Endodermal cell (in vitro differentiated cells): ENCODE measurements at regions not wholly inside any gene's neighbourhood (a gene's known extent, or its start where the extent isn't known, plus 50 kb on each side); places are given as distances from the start of the nearest gene placed in this dataset.

Experiments
- DNase-seq: peaks from one replicate; pipeline ENCODE4 v3.0.0-alpha.2; 2017
- H3K27ac ChIP-seq: 2 replicates; pipeline ENCODE4 v1.5.1; 2013; ENCODE audit warnings: mild to moderate bottlenecking, low read depth, low read length, moderate library complexity
- H3K27me3 ChIP-seq: 2 replicates; pipeline ENCODE4 v1.6.1; 2013; ENCODE audit warnings: mild to moderate bottlenecking, low read length, moderate library complexity; ENCODE audit not compliant: insufficient read depth, control insufficient read depth, poor library complexity, severe bottlenecking
- H3K36me3 ChIP-seq: 2 replicates; pipeline ENCODE4 v1.7.0; 2013; ENCODE audit warnings: mild to moderate bottlenecking, low read length, moderate library complexity; ENCODE audit not compliant: control insufficient read depth, insufficient read depth
- H3K4me1 ChIP-seq: one replicate; pipeline ENCODE4 v1.7.0; 2013; ENCODE audit warnings: low read length; ENCODE audit not compliant: control insufficient read depth, insufficient read depth
- H3K4me3 ChIP-seq: 2 replicates; pipeline ENCODE4 v1.5.1; 2013; ENCODE audit warnings: mild to moderate bottlenecking, low read length, moderate library complexity
- H3K9ac ChIP-seq: 2 replicates; pipeline ENCODE4 v1.6.1; 2013; ENCODE audit warnings: mild to moderate bottlenecking, low read length, moderate library complexity; ENCODE audit not compliant: poor library complexity, severe bottlenecking; ENCODE audit errors: extremely low read depth
- H3K9me3 ChIP-seq: 2 replicates; pipeline ENCODE4 v1.6.1; 2013; ENCODE audit warnings: mild to moderate bottlenecking, low read length, moderate library complexity; ENCODE audit not compliant: control insufficient read depth
- H3K27ac Mint-ChIP-seq: 2 replicates; pipeline ENCODE4 v1.8.0; 2020; ENCODE audit warnings: mixed read lengths
- H3K27me3 Mint-ChIP-seq: 2 replicates; pipeline ENCODE4 v1.8.0; 2021; ENCODE audit warnings: mild to moderate bottlenecking, mixed read lengths; ENCODE audit not compliant: insufficient read depth
- H3K36me3 Mint-ChIP-seq: 2 replicates; pipeline ENCODE4 v1.8.0; 2020; ENCODE audit warnings: low read depth, mixed read lengths
- H3K4me1 Mint-ChIP-seq: 2 replicates; pipeline ENCODE4 v1.8.0; 2020; ENCODE audit warnings: mixed read lengths
- H3K4me3 Mint-ChIP-seq: 2 replicates; pipeline ENCODE4 v1.8.0; 2020; ENCODE audit warnings: mild to moderate bottlenecking, moderate library complexity, mixed read lengths
- H3K9me3 Mint-ChIP-seq: 2 replicates; pipeline ENCODE4 v1.8.0; 2020; ENCODE audit warnings: mild to moderate bottlenecking, mixed read lengths
- WGBS, 2 experiments: methylation state at CpG; one replicate each; pipeline versions ENCODE4 v1.1.5 to v1.1.7; 2013; ENCODE audit warnings: missing lambda C conversion rate in 2 of 2, mixed read lengths in 1 of 2; ENCODE audit not compliant: insufficient coverage in 1 of 2, insufficient read length in 1 of 2; 5-methylcytosine and 5-hydroxymethylcytosine counted together
- TF ChIP-seq, protein P1 (sequence below): fragments of 200-600 bp; sonication (generic); conservative IDR thresholded peaks from 2 replicates; pipeline ENCODE4 v1.5.0; 2021; ENCODE audit warnings: antibody characterized with exemption, mild to moderate bottlenecking

DNA sequence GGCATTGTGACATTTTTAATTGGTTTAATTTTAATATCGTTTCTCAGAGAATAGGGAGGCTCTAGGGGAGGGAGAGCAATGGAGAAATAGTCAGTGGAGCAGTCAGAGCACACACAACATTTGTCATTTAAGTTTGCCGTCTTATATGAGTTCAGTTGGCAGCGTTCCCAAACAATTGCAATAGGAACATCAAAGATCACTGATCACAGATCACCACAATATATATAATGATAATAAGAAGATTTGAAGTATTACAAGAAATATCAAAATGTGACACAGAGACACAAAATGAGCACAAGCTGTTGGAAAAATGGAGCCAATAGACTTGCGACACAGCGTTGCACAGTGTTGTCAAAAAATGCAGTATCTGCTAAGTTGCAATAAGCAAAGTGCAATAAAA is 303.7 kb downstream of the CDH19 start:
- no peak overlapping the region for H3K9ac ChIP-seq
- H3K27ac Mint-ChIP-seq, result no peak overlapping the region
- H3K4me3 Mint-ChIP-seq, result no peak overlapping the region
- no peaks in the 10 kb centered on the region for H3K4me1 ChIP-seq
- H3K27ac ChIP-seq, result no peak overlapping the region
- WGBS, 2 experiments, result 94 to 95% methylated on average over 3 to 5 of the region's 5 CpGs
- H3K36me3 Mint-ChIP-seq, result no peaks in the 10 kb centered on the region
- H3K4me3 ChIP-seq, result no peak overlapping the region
- TF ChIP-seq, protein P1, sequence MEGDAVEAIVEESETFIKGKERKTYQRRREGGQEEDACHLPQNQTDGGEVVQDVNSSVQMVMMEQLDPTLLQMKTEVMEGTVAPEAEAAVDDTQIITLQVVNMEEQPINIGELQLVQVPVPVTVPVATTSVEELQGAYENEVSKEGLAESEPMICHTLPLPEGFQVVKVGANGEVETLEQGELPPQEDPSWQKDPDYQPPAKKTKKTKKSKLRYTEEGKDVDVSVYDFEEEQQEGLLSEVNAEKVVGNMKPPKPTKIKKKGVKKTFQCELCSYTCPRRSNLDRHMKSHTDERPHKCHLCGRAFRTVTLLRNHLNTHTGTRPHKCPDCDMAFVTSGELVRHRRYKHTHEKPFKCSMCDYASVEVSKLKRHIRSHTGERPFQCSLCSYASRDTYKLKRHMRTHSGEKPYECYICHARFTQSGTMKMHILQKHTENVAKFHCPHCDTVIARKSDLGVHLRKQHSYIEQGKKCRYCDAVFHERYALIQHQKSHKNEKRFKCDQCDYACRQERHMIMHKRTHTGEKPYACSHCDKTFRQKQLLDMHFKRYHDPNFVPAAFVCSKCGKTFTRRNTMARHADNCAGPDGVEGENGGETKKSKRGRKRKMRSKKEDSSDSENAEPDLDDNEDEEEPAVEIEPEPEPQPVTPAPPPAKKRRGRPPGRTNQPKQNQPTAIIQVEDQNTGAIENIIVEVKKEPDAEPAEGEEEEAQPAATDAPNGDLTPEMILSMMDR, result no peak
- no peaks in the 10 kb centered on the region for H3K9me3 ChIP-seq
- no peaks in the 10 kb centered on the region for H3K27me3 Mint-ChIP-seq
- H3K4me1 Mint-ChIP-seq, result no peaks in the 10 kb centered on the region
- no peak for DNase-seq
- H3K27me3 ChIP-seq, result no peaks in the 10 kb centered on the region
- peaks cover 4% of the 10 kb centered on the region for H3K9me3 Mint-ChIP-seq
- no peaks in the 10 kb centered on the region for H3K36me3 ChIP-seq

DNA sequence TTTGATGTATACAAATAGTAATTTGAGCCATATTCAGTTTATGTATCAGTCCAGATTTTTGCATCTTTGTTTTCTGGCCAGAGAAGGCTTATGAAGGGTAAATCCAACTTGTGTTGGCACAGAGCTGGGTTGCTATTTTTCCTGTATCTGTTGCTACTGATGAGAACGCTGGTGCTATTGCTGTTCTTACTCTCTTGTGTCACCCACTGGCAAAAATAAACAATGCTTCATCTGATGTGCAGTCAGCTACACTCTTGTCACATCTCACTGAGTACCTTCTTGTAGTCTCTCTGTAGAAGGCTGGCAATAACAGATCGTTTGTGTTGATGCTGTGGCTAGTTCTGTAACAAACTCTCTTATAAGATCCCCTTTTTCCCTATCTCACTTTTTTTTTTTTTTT is 323.4 kb downstream of the CDH19 start:
- peaks cover 13% of the 10 kb centered on the region for H3K9me3 Mint-ChIP-seq
- Histone ChIP-seq H3K27ac (no peak overlapping the region), H3K27me3 (no peaks in the 10 kb centered on the region), H3K4me1 (no peaks in the 10 kb centered on the region), H3K36me3 (no peaks in the 10 kb centered on the region), H3K4me3 (no peak overlapping the region), H3K9ac (no peak overlapping the region), H3K9me3 (peaks cover 25% of the 10 kb centered on the region)
- H3K4me3 Mint-ChIP-seq, result no peak overlapping the region
- H3K4me1 Mint-ChIP-seq, result no peaks in the 10 kb centered on the region
- no peaks in the 10 kb centered on the region for H3K36me3 Mint-ChIP-seq
- no peaks in the 10 kb centered on the region for H3K27me3 Mint-ChIP-seq
- no peak for DNase-seq
- no peak overlapping the region for H3K27ac Mint-ChIP-seq
- TF ChIP-seq, protein P1, result no peak
- 89 to 100% methylated on average over 1 to 2 of the region's 2 CpGs for WGBS, 2 experiments

DNA sequence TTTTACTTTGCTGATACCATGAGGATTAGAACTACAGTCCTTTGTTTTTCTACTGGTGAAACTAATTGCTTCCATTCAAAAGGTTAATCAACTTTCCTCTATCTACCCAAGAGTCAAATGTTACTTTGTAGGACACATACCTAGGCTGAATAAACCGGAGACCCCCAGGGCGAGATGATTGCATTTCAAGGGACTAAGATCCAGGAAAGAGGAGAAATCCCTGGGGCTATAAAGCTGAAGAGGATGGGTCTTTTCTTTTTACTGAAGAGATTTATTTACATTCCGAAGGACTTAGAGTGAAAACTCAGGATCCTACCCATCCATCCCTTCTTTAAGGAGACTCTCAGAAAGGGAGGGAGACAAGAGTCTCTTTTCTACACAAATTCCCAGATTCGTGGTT is 331.9 kb downstream of the CDH19 start:
- H3K27ac Mint-ChIP-seq, result peak overlapping the region; percentile 89
- H3K9me3 ChIP-seq, result peaks cover 60% of the 10 kb centered on the region
- peaks cover 70% of the 10 kb centered on the region for H3K9me3 Mint-ChIP-seq
- peaks cover 18% of the 10 kb centered on the region for H3K4me1 Mint-ChIP-seq
- H3K9ac ChIP-seq, result no peak overlapping the region
- 11 to 16% methylated on average over 3 of the region's 4 CpGs for WGBS, 2 experiments
- peaks cover 24% of the 10 kb centered on the region for H3K36me3 Mint-ChIP-seq
- no peaks in the 10 kb centered on the region for H3K4me1 ChIP-seq
- peak overlapping the region; percentile 44 for H3K4me3 ChIP-seq
- H3K27me3 ChIP-seq, result no peaks in the 10 kb centered on the region
- H3K36me3 ChIP-seq, result no peaks in the 10 kb centered on the region
- no peak overlapping the region for H3K4me3 Mint-ChIP-seq
- H3K27me3 Mint-ChIP-seq, result no peaks in the 10 kb centered on the region
- peak; percentile 83 for DNase-seq
- TF ChIP-seq, protein P1, result no peak
- no peak overlapping the region for H3K27ac ChIP-seq
